Activated T-helper 1 cell treated with anti-CD3 and anti-CD28 coated beads, Interleukin-12 subunit alpha, Interleukin-12 subunit beta, Interleukin-2, Interleukin-4 antibody, amounts not matched to agents 30 ng/mL and 10 ng/mL and 1 ng/mL, durations not matched to agents 14 hours and 24 hours and 36 hours (primary cell): ENCODE measurements at regions not wholly inside any gene's neighbourhood (a gene's known extent, or its start where the extent isn't known, plus 50 kb on each side); places are given as distances from the start of the nearest gene placed in this dataset.

Experiments used
- DNase-seq: peaks from one replicate; pipeline ENCODE4 v3.0.0; 2021; ENCODE audit warnings: low spot score
- H3K27ac Mint-ChIP-seq: one replicate; pipeline ENCODE4 v1.8.0; 2021; ENCODE audit warnings: mild to moderate bottlenecking, mixed read lengths
- H3K27me3 Mint-ChIP-seq: one replicate; pipeline ENCODE4 v1.8.0; 2022; ENCODE audit warnings: mild to moderate bottlenecking, moderate library complexity, mixed read lengths; ENCODE audit not compliant: insufficient read depth
- H3K36me3 Mint-ChIP-seq: one replicate; pipeline ENCODE4 v1.8.0; 2021; ENCODE audit warnings: low read depth, mixed read lengths
- H3K4me1 Mint-ChIP-seq: one replicate; pipeline ENCODE4 v1.8.0; 2021; ENCODE audit warnings: low read depth, mixed read lengths
- H3K4me3 Mint-ChIP-seq: one replicate; pipeline ENCODE4 v1.8.0; 2021; ENCODE audit warnings: mild to moderate bottlenecking, moderate library complexity, mixed read lengths
- H3K9me3 Mint-ChIP-seq: one replicate; pipeline ENCODE4 v1.8.0; 2021; ENCODE audit warnings: mixed read lengths
- intact Hi-C: fragments of 100-400 bp; cut with micrococcal nuclease; formaldehyde crosslinking; loops from one replicate; pipeline ENCODE4 v1.15.1; 2024

GRCh38 chr10:75291805-75292204 is 56.0 kb upstream of the COMTD1 start:
- no peak for DNase-seq
- no peak overlapping the region for H3K27ac Mint-ChIP-seq
- intact Hi-C loops: no loop called here
- no peaks in the 10 kb centered on the region for H3K9me3 Mint-ChIP-seq
- no peak overlapping the region for H3K4me3 Mint-ChIP-seq
- no peaks in the 10 kb centered on the region for H3K4me1 Mint-ChIP-seq
- H3K27me3 Mint-ChIP-seq: peaks cover 22% of the 10 kb centered on the region
- H3K36me3 Mint-ChIP-seq: no peaks in the 10 kb centered on the region

- intact Hi-C loops: no loop called here
- H3K27me3 Mint-ChIP-seq: peaks cover 14% of the 10 kb centered on the region
- H3K27ac Mint-ChIP-seq: no peak overlapping the region
- no peak for DNase-seq
- H3K36me3 Mint-ChIP-seq: no peaks in the 10 kb centered on the region
- no peak overlapping the region for H3K4me3 Mint-ChIP-seq
- H3K4me1 Mint-ChIP-seq: no peaks in the 10 kb centered on the region
- H3K9me3 Mint-ChIP-seq: no peaks in the 10 kb centered on the region
Measured at GRCh38 chr10:75288140-75288711, 52.5 kb upstream of the COMTD1 start.

- no peak overlapping the region for H3K4me3 Mint-ChIP-seq
- intact Hi-C loops: no loop called here
- H3K27ac Mint-ChIP-seq: no peak overlapping the region
- H3K36me3 Mint-ChIP-seq: no peaks in the 10 kb centered on the region
- H3K27me3 Mint-ChIP-seq: peaks cover 12% of the 10 kb centered on the region
- no peaks in the 10 kb centered on the region for H3K4me1 Mint-ChIP-seq
- no peaks in the 10 kb centered on the region for H3K9me3 Mint-ChIP-seq
- no peak for DNase-seq
Measured at GRCh38 chr10:75287697-75288096, 51.9 kb upstream of the COMTD1 start.

GRCh38 chr10:75286901-75287300 is 51.1 kb upstream of the COMTD1 start:
- Mint-ChIP-seq H3K36me3 (no peaks in the 10 kb centered on the region), H3K27ac (no peak overlapping the region), H3K4me3 (no peak overlapping the region), H3K27me3 (peaks cover 9% of the 10 kb centered on the region), H3K4me1 (no peaks in the 10 kb centered on the region), H3K9me3 (no peaks in the 10 kb centered on the region)
- no peak for DNase-seq
- intact Hi-C loops: no loop called here
